MM.1S (cell line): ENCODE measurements at regions not wholly inside any gene's neighbourhood (a gene's known extent, or its start where the extent isn't known, plus 50 kb on each side); places are given as distances from the start of the nearest gene placed in this dataset.

Experiments used
- EZH2 ChIP-seq: fragments of 300-600 bp; sonication (generic); optimal IDR thresholded peaks from 2 replicates; pipeline ENCODE3; 2017; ENCODE audit warnings: low read depth, mild to moderate bottlenecking, antibody characterized with exemption, low read length, mixed read lengths
- EZH2phosphoT487 ChIP-seq: fragments of 300-600 bp; sonication (generic); IDR thresholded peaks from 2 replicates; pipeline ENCODE4 v1.6.1; 2018; ENCODE audit warnings: antibody characterized with exemption, low read length
- TF ChIP-seq, protein P1 (sequence below): fragments of 300-600 bp; sonication (generic); IDR thresholded peaks from 2 replicates; pipeline ENCODE4 v1.5.1; 2016; ENCODE audit warnings: antibody characterized with exemption, low read length, mixed read lengths

DNA sequence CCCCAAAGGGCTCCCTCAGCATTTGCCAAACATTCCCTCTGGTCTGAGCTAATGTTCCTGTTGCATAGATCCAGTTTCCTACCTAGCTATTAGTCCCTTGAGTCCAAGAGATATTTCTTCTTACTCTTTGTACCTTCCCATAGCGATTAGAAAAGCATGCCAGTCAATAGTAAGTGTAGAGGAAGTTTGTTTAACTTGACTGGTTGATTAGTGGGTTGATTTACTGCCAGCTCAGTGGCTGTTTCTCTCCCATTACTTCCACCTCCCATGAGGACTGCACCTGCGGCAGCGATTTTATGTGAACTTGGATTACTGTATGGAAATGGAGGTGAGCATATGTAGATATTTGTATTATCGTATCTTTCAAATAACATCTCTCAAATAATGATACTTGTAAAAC, 1748.4 kb upstream of the CELF4 start:
- TF ChIP-seq, protein P1, sequence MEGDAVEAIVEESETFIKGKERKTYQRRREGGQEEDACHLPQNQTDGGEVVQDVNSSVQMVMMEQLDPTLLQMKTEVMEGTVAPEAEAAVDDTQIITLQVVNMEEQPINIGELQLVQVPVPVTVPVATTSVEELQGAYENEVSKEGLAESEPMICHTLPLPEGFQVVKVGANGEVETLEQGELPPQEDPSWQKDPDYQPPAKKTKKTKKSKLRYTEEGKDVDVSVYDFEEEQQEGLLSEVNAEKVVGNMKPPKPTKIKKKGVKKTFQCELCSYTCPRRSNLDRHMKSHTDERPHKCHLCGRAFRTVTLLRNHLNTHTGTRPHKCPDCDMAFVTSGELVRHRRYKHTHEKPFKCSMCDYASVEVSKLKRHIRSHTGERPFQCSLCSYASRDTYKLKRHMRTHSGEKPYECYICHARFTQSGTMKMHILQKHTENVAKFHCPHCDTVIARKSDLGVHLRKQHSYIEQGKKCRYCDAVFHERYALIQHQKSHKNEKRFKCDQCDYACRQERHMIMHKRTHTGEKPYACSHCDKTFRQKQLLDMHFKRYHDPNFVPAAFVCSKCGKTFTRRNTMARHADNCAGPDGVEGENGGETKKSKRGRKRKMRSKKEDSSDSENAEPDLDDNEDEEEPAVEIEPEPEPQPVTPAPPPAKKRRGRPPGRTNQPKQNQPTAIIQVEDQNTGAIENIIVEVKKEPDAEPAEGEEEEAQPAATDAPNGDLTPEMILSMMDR: no peak
- TF ChIP-seq EZH2phosphoT487 (no peak), EZH2 (no peak)
